Effector memory CD8-positive, alpha-beta T cell (primary cell): ENCODE measurements at regions not wholly inside any gene's neighbourhood (a gene's known extent, or its start where the extent isn't known, plus 50 kb on each side); places are given as distances from the start of the nearest gene placed in this dataset.

Source experiments
- ATAC-seq: fragments of 150-1000 bp; cut with Tn5 transposase; replicated peaks from 2 replicates; pipeline ENCODE4 v1.10.0; 2021; ENCODE audit warnings: mild to moderate bottlenecking, moderate library complexity
- DNase-seq, 3 experiments: peaks; one replicate each; pipeline ENCODE4 v3.0.0; 2021
- H3K27ac Mint-ChIP-seq, 2 donors: one replicate each; pipeline ENCODE4 v1.8.0; 2022; ENCODE audit warnings: mild to moderate bottlenecking in 2 of 2, mixed read lengths in 2 of 2, moderate library complexity in 2 of 2
- H3K27me3 Mint-ChIP-seq, 2 donors: one replicate each; pipeline ENCODE4 v1.8.0; 2022; ENCODE audit warnings: mixed read lengths in 2 of 2
- H3K36me3 Mint-ChIP-seq: one replicate; pipeline ENCODE4 v1.8.0; 2022; ENCODE audit warnings: mild to moderate bottlenecking, moderate library complexity, mixed read lengths; ENCODE audit not compliant: insufficient read depth
- H3K4me1 Mint-ChIP-seq, 2 donors: one replicate each; pipeline ENCODE4 v1.8.0; 2022; ENCODE audit warnings: low read depth in 2 of 2, mixed read lengths in 2 of 2
- H3K4me3 Mint-ChIP-seq, 2 donors: one replicate each; pipeline ENCODE4 v1.8.0; 2022; ENCODE audit warnings: mild to moderate bottlenecking in 2 of 2, mixed read lengths in 2 of 2, moderate library complexity in 2 of 2
- H3K9me3 Mint-ChIP-seq, 2 donors: one replicate each; pipeline ENCODE4 v1.8.0; 2022; ENCODE audit warnings: mixed read lengths in 2 of 2

GRCh38 chr3:43854283-43854682, 163.5 kb downstream of the ABHD5 start:
- Mint-ChIP-seq H3K27me3 (peaks cover 66 to 73% of the 10 kb centered on the region in 2 donors), H3K27ac (no peak overlapping the region), H3K9me3 (no peaks in the 10 kb centered on the region), H3K4me3 (no peak overlapping the region), H3K4me1 (no peaks in the 10 kb centered on the region), H3K36me3 (no peaks in the 10 kb centered on the region)
- DNase-seq (no peak), ATAC-seq (no peak)

GRCh38 chr3:43854916-43855315, 164.2 kb downstream of the ABHD5 start:
- peaks cover 72 to 79% of the 10 kb centered on the region in 2 donors for H3K27me3 Mint-ChIP-seq
- H3K4me3 Mint-ChIP-seq = no peak overlapping the region
- no peak overlapping the region for H3K27ac Mint-ChIP-seq
- no peak for ATAC-seq
- H3K36me3 Mint-ChIP-seq = no peaks in the 10 kb centered on the region
- H3K4me1 Mint-ChIP-seq = no peaks in the 10 kb centered on the region
- H3K9me3 Mint-ChIP-seq = no peaks in the 10 kb centered on the region
- no peak for DNase-seq

DNA sequence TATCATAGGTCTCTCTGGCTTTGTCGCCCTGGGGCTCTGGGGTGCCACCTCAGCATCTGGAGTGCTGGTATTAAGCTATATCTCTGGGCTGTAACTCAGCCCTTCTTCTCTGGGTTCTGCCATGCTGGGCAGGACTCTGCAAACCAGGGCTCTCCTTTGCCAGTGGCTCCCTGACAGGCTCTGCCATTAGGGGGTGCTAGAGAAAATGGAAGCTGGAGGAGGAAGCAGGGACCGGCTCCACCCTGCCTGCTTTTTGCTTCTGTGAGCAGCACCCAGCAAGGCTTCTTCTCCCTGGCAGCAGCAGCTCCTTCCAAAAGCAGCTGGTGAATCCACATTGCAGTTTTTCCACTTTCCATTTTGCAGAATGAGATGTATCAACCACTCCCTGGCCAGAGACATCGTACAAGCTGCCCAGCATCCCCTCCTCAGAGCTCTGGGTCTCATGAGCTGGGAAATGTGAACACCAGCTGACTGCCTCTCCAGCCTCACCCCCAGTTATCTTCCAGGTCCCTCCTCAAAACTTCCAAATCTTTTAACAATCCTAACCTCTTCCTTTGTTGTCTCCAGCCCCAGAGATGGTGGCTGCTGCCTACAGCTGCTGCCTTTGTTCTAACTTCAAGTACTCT, 165.0 kb downstream of the ABHD5 start:
- Mint-ChIP-seq H3K36me3 (no peaks in the 10 kb centered on the region), H3K27me3 (peaks cover 74 to 87% of the 10 kb centered on the region in 2 donors), H3K4me1 (no peaks in the 10 kb centered on the region), H3K9me3 (no peaks in the 10 kb centered on the region), H3K27ac (no peak overlapping the region), H3K4me3 (no peak overlapping the region)
- ATAC-seq (no peak), DNase-seq (peak in 2 of 3 experiments; percentile 3 to 6)

GRCh38 chr3:43856351-43856750, 165.6 kb downstream of the ABHD5 start:
- no peak for ATAC-seq
- H3K27ac Mint-ChIP-seq = no peak overlapping the region
- H3K9me3 Mint-ChIP-seq = no peaks in the 10 kb centered on the region

GRCh38 chr3:43856761-43857160, 166.0 kb downstream of the ABHD5 start:
- Mint-ChIP-seq H3K27ac (no peak overlapping the region), H3K9me3 (no peaks in the 10 kb centered on the region), H3K36me3 (no peaks in the 10 kb centered on the region), H3K4me3 (no peak overlapping the region), H3K4me1 (no peaks in the 10 kb centered on the region), H3K27me3 (peaks cover 77 to 96% of the 10 kb centered on the region in 2 donors)
- no peak for ATAC-seq
- no peak for DNase-seq

More at GRCh38 chr3:43856351-43856750, 165.6 kb downstream of the ABHD5 start:
- H3K4me1 Mint-ChIP-seq = no peaks in the 10 kb centered on the region
- DNase-seq = no peak
- H3K4me3 Mint-ChIP-seq = no peak overlapping the region
- no peaks in the 10 kb centered on the region for H3K36me3 Mint-ChIP-seq
- peaks cover 74 to 92% of the 10 kb centered on the region in 2 donors for H3K27me3 Mint-ChIP-seq

GRCh38 chr3:43857361-43858293, 166.9 kb downstream of the ABHD5 start:
- H3K9me3 Mint-ChIP-seq = no peaks in the 10 kb centered on the region
- DNase-seq (no peak), ATAC-seq (no peak)
- no peak overlapping the region for H3K27ac Mint-ChIP-seq
- H3K4me1 Mint-ChIP-seq = no peaks in the 10 kb centered on the region
- peaks cover 85 to 96% of the 10 kb centered on the region in 2 donors for H3K27me3 Mint-ChIP-seq
- no peak overlapping the region for H3K4me3 Mint-ChIP-seq
- no peaks in the 10 kb centered on the region for H3K36me3 Mint-ChIP-seq

- Mint-ChIP-seq H3K4me1 (no peaks in the 10 kb centered on the region), H3K36me3 (no peaks in the 10 kb centered on the region), H3K27ac (no peak overlapping the region), H3K9me3 (no peaks in the 10 kb centered on the region), H3K27me3 (peaks cover 86 to 99% of the 10 kb centered on the region in 2 donors), H3K4me3 (no peak overlapping the region)
- DNase-seq (no peak), ATAC-seq (no peak)
Measured at GRCh38 chr3:43858294-43858701, 167.6 kb downstream of the ABHD5 start.

DNA sequence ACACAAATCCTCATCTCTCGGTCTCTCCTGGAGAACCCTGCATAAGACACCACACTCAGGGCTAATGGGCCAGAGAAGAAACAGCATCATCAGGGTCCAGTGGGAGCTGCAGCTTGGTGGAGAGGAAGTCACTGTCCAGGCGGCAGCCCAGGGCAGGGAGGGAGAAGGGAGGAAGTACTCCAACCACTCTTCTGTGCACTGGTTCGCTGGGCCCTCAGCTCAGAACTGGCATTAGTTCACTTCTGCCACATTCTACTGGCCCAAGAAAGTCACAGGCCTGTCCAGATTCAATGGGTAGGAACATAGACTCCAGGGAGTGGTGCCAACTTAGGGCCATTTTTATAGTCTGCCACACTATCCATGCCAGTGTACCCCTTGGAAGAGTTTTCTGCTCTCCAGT, 169.0 kb downstream of the ABHD5 start:
- no peak for ATAC-seq

GRCh38 chr3:43861635-43862034, 170.9 kb downstream of the ABHD5 start:
- ATAC-seq = no peak

More for the DNA sequence above, 169.0 kb downstream of the ABHD5 start:
- Mint-ChIP-seq H3K27me3 (peaks cover 85 to 99% of the 10 kb centered on the region in 2 donors), H3K9me3 (no peaks in the 10 kb centered on the region), H3K36me3 (no peaks in the 10 kb centered on the region), H3K4me1 (no peaks in the 10 kb centered on the region), H3K4me3 (no peak overlapping the region), H3K27ac (no peak overlapping the region)
- no peak for DNase-seq

GRCh38 chr3:43862470-43862869, 171.7 kb downstream of the ABHD5 start:
- H3K27ac Mint-ChIP-seq = no peak overlapping the region
- no peaks in the 10 kb centered on the region for H3K9me3 Mint-ChIP-seq
- DNase-seq (no peak), ATAC-seq (no peak)
- peaks cover 64 to 92% of the 10 kb centered on the region in 2 donors for H3K27me3 Mint-ChIP-seq
- H3K4me3 Mint-ChIP-seq = no peak overlapping the region
- H3K36me3 Mint-ChIP-seq = no peaks in the 10 kb centered on the region
- no peaks in the 10 kb centered on the region for H3K4me1 Mint-ChIP-seq

More at GRCh38 chr3:43861635-43862034, 170.9 kb downstream of the ABHD5 start:
- DNase-seq = no peak
- no peaks in the 10 kb centered on the region for H3K4me1 Mint-ChIP-seq
- peaks cover 72 to 93% of the 10 kb centered on the region in 2 donors for H3K27me3 Mint-ChIP-seq
- H3K36me3 Mint-ChIP-seq = no peaks in the 10 kb centered on the region
- no peak overlapping the region for H3K27ac Mint-ChIP-seq
- H3K4me3 Mint-ChIP-seq = no peak overlapping the region
- no peaks in the 10 kb centered on the region for H3K9me3 Mint-ChIP-seq

DNA sequence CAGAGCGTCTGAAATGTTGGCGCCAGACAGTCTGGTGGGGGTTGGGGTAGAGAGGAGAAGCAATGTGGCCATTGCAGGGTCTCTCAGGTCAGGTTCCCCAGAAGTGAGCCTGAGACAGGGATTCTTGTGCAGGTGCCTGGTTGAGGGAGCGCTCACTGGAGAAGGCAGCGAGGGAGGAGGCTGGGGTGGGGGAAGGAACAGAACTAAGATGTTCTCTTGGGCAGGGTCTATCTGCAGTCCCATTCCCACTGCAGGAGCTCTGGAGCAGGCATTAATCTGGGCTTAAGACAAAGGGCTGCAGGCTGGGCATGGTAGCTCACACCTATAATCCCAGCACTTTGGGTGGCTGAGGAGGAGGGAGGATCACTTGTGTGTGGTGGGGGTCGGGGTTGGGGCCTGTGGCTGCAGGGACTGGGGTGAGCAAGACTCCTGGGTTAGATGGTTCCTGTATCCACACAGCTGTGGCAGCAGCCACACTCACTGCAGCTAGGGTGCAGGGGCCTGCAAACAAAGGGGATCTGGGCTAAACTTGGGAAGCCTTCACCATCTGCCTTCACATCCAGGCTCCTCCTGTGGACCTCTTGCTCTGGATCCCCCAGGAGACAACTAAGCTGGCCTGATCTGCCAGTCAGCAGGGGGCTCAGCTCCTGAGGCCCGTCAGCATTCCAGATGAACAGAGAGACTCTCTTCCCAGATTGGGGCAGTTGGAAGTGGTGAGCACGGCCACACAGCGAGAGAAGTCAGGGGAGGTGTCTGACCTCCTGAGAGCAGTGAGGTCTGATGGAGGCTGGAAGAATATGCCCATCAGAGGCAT, 172.5 kb downstream of the ABHD5 start:
- Mint-ChIP-seq H3K36me3 (no peaks in the 10 kb centered on the region), H3K27me3 (peaks cover 58 to 91% of the 10 kb centered on the region in 2 donors), H3K27ac (no peak overlapping the region), H3K4me3 (no peak overlapping the region), H3K4me1 (no peaks in the 10 kb centered on the region), H3K9me3 (no peaks in the 10 kb centered on the region)
- ATAC-seq (no peak), DNase-seq (no peak)

DNA sequence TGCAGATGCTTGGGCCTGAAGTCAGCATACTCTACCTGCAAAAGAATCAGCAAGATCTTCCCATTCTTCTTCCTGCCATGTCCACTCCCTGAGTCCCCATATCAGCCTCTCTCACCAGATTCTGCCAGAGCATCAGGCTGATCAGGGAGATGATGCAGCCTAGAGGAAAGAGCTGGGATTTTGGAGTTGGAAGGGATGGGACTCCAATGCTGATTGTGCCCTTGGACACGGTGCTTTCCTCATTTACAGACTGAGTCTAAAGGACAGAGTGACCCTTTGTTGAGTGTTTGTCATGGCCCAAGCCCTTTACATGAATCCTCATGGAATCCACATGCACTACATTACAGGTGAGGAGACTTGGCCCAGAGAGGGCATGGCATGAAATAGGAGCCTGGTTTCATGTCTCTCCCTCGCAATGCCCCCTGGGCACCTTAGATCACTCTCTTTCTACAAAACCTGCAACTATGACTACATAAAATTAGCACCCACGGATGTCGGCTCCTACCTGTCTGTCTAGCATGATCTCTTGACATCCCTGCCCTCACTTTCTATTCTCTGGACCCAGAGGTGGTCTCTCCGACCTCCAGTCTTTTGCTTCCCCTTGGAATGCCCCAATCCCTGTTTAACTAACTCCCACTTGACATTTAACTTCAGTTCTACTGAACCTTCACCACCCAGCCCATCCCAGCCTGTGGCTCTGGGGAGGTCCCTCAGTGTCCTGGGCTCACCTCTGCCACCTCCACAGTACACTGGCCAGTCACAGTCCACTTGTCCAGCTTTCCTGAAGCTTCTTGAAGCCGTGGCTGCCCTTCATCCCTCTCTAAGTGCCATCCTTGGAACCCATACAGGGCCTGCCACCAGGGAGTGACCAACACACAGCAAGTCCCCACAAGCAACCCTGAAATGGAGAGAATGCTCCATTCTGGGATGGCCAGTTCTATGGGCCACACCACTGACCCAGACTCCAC, 173.5 kb downstream of the ABHD5 start:
- H3K4me1 Mint-ChIP-seq = no peaks in the 10 kb centered on the region
- H3K9me3 Mint-ChIP-seq = no peaks in the 10 kb centered on the region
- peaks cover 58 to 91% of the 10 kb centered on the region in 2 donors for H3K27me3 Mint-ChIP-seq
- no peak overlapping the region for H3K27ac Mint-ChIP-seq
- H3K36me3 Mint-ChIP-seq = no peaks in the 10 kb centered on the region
- ATAC-seq (no peak), DNase-seq (no peak)
- no peak overlapping the region for H3K4me3 Mint-ChIP-seq
